ENCODE measurements at regions not wholly inside any gene's neighbourhood (a gene's known extent, or its start where the extent isn't known, plus 50 kb on each side); places are given as distances from the start of the nearest gene placed in this dataset.

GRCh38 chr2:230631470-230631869 lies 81.2 kb upstream of the CAB39 start:
- TF ChIP-seq CTCF (conservative IDR thresholded peaks at IDR 0.05; ENCODE audit: low read length) (peak; percentile 63), EZH2phosphoT487 (IDR thresholded peaks at IDR 0.05; ENCODE audit: borderline replicate concordance, low read depth, low read length) (no peak)
